H9 (cell line): ENCODE measurements at regions not wholly inside any gene's neighbourhood (a gene's known extent, or its start where the extent isn't known, plus 50 kb on each side); places are given as distances from the start of the nearest gene placed in this dataset.
A peak's percentile ranks its signal among the peaks of the same experiment; 100 is the strongest.

Experiments
- DNase-seq: peaks from one replicate; pipeline ENCODE4 v3.0.0-alpha.2; 2017
- H2AFZ ChIP-seq: one replicate; pipeline ENCODE4 v1.6.1; 2013; ENCODE audit warnings: mild to moderate bottlenecking, low read length, control low read depth, moderate library complexity
- H2AK5ac ChIP-seq: 2 replicates; pipeline ENCODE4 v1.6.1; 2013; ENCODE audit warnings: low read length, control low read depth, mixed read lengths; ENCODE audit not compliant: insufficient read length
- H2BK120ac ChIP-seq: one replicate; pipeline ENCODE4 v1.6.1; 2013; ENCODE audit warnings: low read depth, mild to moderate bottlenecking, low read length, control low read depth, inconsistent platforms; ENCODE audit not compliant: poor library complexity, severe bottlenecking
- H2BK12ac ChIP-seq: 2 replicates; pipeline ENCODE4 v1.6.1; 2013; ENCODE audit warnings: low read length, control low read depth, mixed read lengths, low read depth; ENCODE audit not compliant: insufficient read length
- H2BK15ac ChIP-seq: 2 replicates; pipeline ENCODE4 v1.6.1; 2013; ENCODE audit warnings: low read depth, low read length, control low read depth
- H2BK20ac ChIP-seq: one replicate; pipeline ENCODE4 v1.6.1; 2013; ENCODE audit warnings: low read depth, mild to moderate bottlenecking, low read length, control low read depth, inconsistent platforms; ENCODE audit not compliant: poor library complexity, severe bottlenecking
- H2BK5ac ChIP-seq: 2 replicates; pipeline ENCODE4 v1.6.1; 2013; ENCODE audit warnings: low read length, control low read depth, mixed read lengths; ENCODE audit not compliant: insufficient read length
- H3K14ac ChIP-seq: 2 replicates; pipeline ENCODE4 v1.6.1; 2013; ENCODE audit warnings: low read length, control low read depth; ENCODE audit not compliant: insufficient read depth
- H3K18ac ChIP-seq: 2 replicates; pipeline ENCODE4 v1.6.1; 2013; ENCODE audit warnings: low read depth, mild to moderate bottlenecking, mixed read lengths, low read length, control low read depth; ENCODE audit not compliant: insufficient read length
- H3K23ac ChIP-seq: 2 replicates; pipeline ENCODE4 v1.6.1; 2013; ENCODE audit warnings: low read length, control low read depth, mixed read lengths, low read depth; ENCODE audit not compliant: insufficient read length
- H3K23me2 ChIP-seq: 2 replicates; pipeline ENCODE4 v1.6.1; 2013; ENCODE audit warnings: low read depth, mild to moderate bottlenecking, mixed read lengths, low read length, control low read depth; ENCODE audit not compliant: insufficient read length, poor library complexity, severe bottlenecking
- H3K27ac ChIP-seq: 2 replicates; pipeline ENCODE4 v1.5.1; 2013; ENCODE audit warnings: low read length, control low read depth, mixed read lengths, low read depth; ENCODE audit not compliant: insufficient read length
- H3K27me3 ChIP-seq: 2 replicates; pipeline ENCODE4 v1.6.1; 2013; ENCODE audit warnings: low read length, control low read depth, inconsistent platforms; ENCODE audit not compliant: insufficient read depth
- H3K4ac ChIP-seq: 2 replicates; pipeline ENCODE4 v1.6.1; 2013; ENCODE audit warnings: low read depth, mild to moderate bottlenecking, control low read depth, inconsistent platforms, low read length, moderate library complexity
- H3K4me1 ChIP-seq: 2 replicates; pipeline ENCODE4 v1.6.1; 2013; ENCODE audit warnings: low read length, control low read depth, inconsistent platforms; ENCODE audit not compliant: insufficient read depth
- H3K4me2 ChIP-seq: 2 replicates; pipeline ENCODE4 v1.6.1; 2013; ENCODE audit warnings: low read length, control low read depth, mixed read lengths; ENCODE audit not compliant: insufficient read length, insufficient read depth
- H3K56ac ChIP-seq: 2 replicates; pipeline ENCODE4 v1.6.1; 2013; ENCODE audit warnings: low read depth, mild to moderate bottlenecking, mixed read lengths, low read length, control low read depth; ENCODE audit not compliant: insufficient read length
- H3K79me1 ChIP-seq: 2 replicates; pipeline ENCODE4 v1.6.1; 2013; ENCODE audit warnings: low read depth, mild to moderate bottlenecking, moderate library complexity, low read length, control low read depth, inconsistent platforms; ENCODE audit not compliant: insufficient read depth, poor library complexity, severe bottlenecking
- H3K79me2 ChIP-seq: 2 replicates; pipeline ENCODE4 v1.6.1; 2013; ENCODE audit warnings: low read length, control low read depth, inconsistent platforms; ENCODE audit not compliant: insufficient read depth
- H3K9ac ChIP-seq: 2 replicates; pipeline ENCODE4 v1.6.1; 2013; ENCODE audit warnings: low read length, control low read depth, mixed read lengths; ENCODE audit not compliant: insufficient read length; ENCODE audit errors: extremely low read depth
- H3K9me3 ChIP-seq: one replicate; pipeline ENCODE4 v1.6.1; 2013; ENCODE audit warnings: low read depth, low read length, inconsistent platforms; ENCODE audit not compliant: control insufficient read depth
- H3T11ph ChIP-seq: one replicate; pipeline ENCODE4 v1.6.1; 2013; ENCODE audit warnings: mild to moderate bottlenecking, low read length, control low read depth, inconsistent platforms
- H4K20me1 ChIP-seq: one replicate; pipeline ENCODE4 v1.6.1; 2013; ENCODE audit not compliant: control insufficient read depth, insufficient read length, insufficient read depth
- H4K5ac ChIP-seq: 2 replicates; pipeline ENCODE4 v1.6.1; 2013; ENCODE audit warnings: low read depth, mild to moderate bottlenecking, mixed read lengths, low read length, control low read depth; ENCODE audit not compliant: insufficient read length
- H4K8ac ChIP-seq: replicated peaks from 2 replicates; pipeline ENCODE4 v1.6.1; 2013; ENCODE audit warnings: low read length, control low read depth, mixed read lengths, low read depth; ENCODE audit not compliant: insufficient read length
- H4K91ac ChIP-seq: 2 replicates; pipeline ENCODE4 v1.6.1; 2013; ENCODE audit warnings: low read depth, mild to moderate bottlenecking, moderate library complexity, mixed read lengths, low read length, control low read depth; ENCODE audit not compliant: insufficient read length
- H3K27ac Mint-ChIP-seq, 3 experiments: 2 replicates in 2 of 3; 3 replicates in 1 of 3; pipeline ENCODE4 v1.8.0; 2020 to 2021; ENCODE audit warnings: mixed read lengths in 3 of 3, mild to moderate bottlenecking in 1 of 3, moderate library complexity in 1 of 3
- H3K27me3 Mint-ChIP-seq: 2 replicates; pipeline ENCODE4 v1.8.0; 2021; ENCODE audit warnings: low read depth, mild to moderate bottlenecking, moderate library complexity, mixed read lengths
- H3K36me3 Mint-ChIP-seq, 3 experiments: 2 replicates in 2 of 3; 3 replicates in 1 of 3; pipeline ENCODE4 v1.8.0; 2020 to 2021; ENCODE audit warnings: low read depth in 3 of 3, mixed read lengths in 3 of 3; ENCODE audit not compliant: insufficient read depth in 1 of 3
- H3K4me1 Mint-ChIP-seq, 2 experiments: 2 replicates each; pipeline ENCODE4 v1.8.0; 2020; ENCODE audit warnings: mixed read lengths in 2 of 2
- H3K4me3 Mint-ChIP-seq, 2 experiments: 2 replicates in 1 of 2; 3 replicates in 1 of 2; pipeline ENCODE4 v1.8.0; 2020 to 2021; ENCODE audit warnings: mild to moderate bottlenecking in 2 of 2, mixed read lengths in 2 of 2, moderate library complexity in 1 of 2
- H3K9me3 Mint-ChIP-seq, 2 experiments: 2 replicates in 1 of 2; 3 replicates in 1 of 2; pipeline ENCODE4 v1.8.0; 2020; ENCODE audit warnings: mild to moderate bottlenecking in 2 of 2, mixed read lengths in 2 of 2, moderate library complexity in 1 of 2
- WGBS: extraction: QIAGEN DNeasy Blood & Tissue Kit; methylation state at CpG from one replicate; pipeline ENCODE4 v1.1.7; 2013; ENCODE audit warnings: missing lambda C conversion rate, low lambda C conversion rate, mixed read lengths; ENCODE audit not compliant: insufficient read length; ENCODE audit errors: extremely low coverage; 5-methylcytosine and 5-hydroxymethylcytosine counted together
- TF ChIP-seq, protein P1 (sequence below): fragments of 200-600 bp; sonication (generic); conservative IDR thresholded peaks from 3 replicates; pipeline ENCODE4 v1.8.0; 2021; ENCODE audit warnings: antibody characterized with exemption, mild to moderate bottlenecking

- H3K9ac ChIP-seq, result no peak overlapping the region
- H2BK12ac ChIP-seq, result no peak overlapping the region
- H2BK15ac ChIP-seq, result no peak overlapping the region
- no peaks in the 10 kb centered on the region for H3K9me3 ChIP-seq
- H2BK20ac ChIP-seq, result no peak overlapping the region
- H2AFZ ChIP-seq, result no peak overlapping the region
- H3K79me1 ChIP-seq, result no peaks in the 10 kb centered on the region
- no peak overlapping the region for H4K5ac ChIP-seq
- TF ChIP-seq, protein P1, sequence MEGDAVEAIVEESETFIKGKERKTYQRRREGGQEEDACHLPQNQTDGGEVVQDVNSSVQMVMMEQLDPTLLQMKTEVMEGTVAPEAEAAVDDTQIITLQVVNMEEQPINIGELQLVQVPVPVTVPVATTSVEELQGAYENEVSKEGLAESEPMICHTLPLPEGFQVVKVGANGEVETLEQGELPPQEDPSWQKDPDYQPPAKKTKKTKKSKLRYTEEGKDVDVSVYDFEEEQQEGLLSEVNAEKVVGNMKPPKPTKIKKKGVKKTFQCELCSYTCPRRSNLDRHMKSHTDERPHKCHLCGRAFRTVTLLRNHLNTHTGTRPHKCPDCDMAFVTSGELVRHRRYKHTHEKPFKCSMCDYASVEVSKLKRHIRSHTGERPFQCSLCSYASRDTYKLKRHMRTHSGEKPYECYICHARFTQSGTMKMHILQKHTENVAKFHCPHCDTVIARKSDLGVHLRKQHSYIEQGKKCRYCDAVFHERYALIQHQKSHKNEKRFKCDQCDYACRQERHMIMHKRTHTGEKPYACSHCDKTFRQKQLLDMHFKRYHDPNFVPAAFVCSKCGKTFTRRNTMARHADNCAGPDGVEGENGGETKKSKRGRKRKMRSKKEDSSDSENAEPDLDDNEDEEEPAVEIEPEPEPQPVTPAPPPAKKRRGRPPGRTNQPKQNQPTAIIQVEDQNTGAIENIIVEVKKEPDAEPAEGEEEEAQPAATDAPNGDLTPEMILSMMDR, result no peak
- no peaks in the 10 kb centered on the region for H3K23me2 ChIP-seq
- Mint-ChIP-seq H3K36me3 (no peaks in the 10 kb centered on the region), H3K27me3 (no peaks in the 10 kb centered on the region; the same call in 1 of the 2 replicates), H3K27ac (peak overlapping the region in 2 of 3 experiments; percentile 51 to 92; a peak in 2 of 7 replicates), H3K4me3 (no peak overlapping the region), H3K4me1 (peaks cover 9 to 16% of the 10 kb centered on the region in 2 experiments), H3K9me3 (no peaks in the 10 kb centered on the region; a peak in 1 of 5 replicates)
- H3K4me1 ChIP-seq, result no peaks in the 10 kb centered on the region; the same call in 1 of the 2 replicates
- no peak overlapping the region for H2BK120ac ChIP-seq
- no CpG with 5 or more reads among the region's 1 CpG for WGBS
- no peak overlapping the region for H4K91ac ChIP-seq
- H3K27ac ChIP-seq, result no peak overlapping the region
- H3K18ac ChIP-seq, result no peak overlapping the region
- H3K23ac ChIP-seq, result no peak overlapping the region
- no peaks in the 10 kb centered on the region for H3K79me2 ChIP-seq
- no peak overlapping the region for H3K4ac ChIP-seq
- no peaks in the 10 kb centered on the region for H4K20me1 ChIP-seq
- no peak for DNase-seq
- H3T11ph ChIP-seq, result no peak overlapping the region
- H3K4me2 ChIP-seq, result no peak overlapping the region
- H3K27me3 ChIP-seq, result no peaks in the 10 kb centered on the region
- no peak overlapping the region for H2AK5ac ChIP-seq
- no peak overlapping the region for H4K8ac ChIP-seq
- no peak overlapping the region for H3K14ac ChIP-seq
- H3K56ac ChIP-seq, result no peak overlapping the region
- H2BK5ac ChIP-seq, result no peak overlapping the region
Measured at GRCh38 chr3:182716114-182716688, 77.1 kb upstream of the ATP11B start.
